ENCODE measurements at regions not wholly inside any gene's neighbourhood (a gene's known extent, or its start where the extent isn't known, plus 50 kb on each side); places are given as distances from the start of the nearest gene placed in this dataset.
"Not testable (repeated sequence)": the region's sequence is repeated elsewhere in the genome, so short reads cannot be mapped to it uniquely, and the experiment has no call there.

DNA sequence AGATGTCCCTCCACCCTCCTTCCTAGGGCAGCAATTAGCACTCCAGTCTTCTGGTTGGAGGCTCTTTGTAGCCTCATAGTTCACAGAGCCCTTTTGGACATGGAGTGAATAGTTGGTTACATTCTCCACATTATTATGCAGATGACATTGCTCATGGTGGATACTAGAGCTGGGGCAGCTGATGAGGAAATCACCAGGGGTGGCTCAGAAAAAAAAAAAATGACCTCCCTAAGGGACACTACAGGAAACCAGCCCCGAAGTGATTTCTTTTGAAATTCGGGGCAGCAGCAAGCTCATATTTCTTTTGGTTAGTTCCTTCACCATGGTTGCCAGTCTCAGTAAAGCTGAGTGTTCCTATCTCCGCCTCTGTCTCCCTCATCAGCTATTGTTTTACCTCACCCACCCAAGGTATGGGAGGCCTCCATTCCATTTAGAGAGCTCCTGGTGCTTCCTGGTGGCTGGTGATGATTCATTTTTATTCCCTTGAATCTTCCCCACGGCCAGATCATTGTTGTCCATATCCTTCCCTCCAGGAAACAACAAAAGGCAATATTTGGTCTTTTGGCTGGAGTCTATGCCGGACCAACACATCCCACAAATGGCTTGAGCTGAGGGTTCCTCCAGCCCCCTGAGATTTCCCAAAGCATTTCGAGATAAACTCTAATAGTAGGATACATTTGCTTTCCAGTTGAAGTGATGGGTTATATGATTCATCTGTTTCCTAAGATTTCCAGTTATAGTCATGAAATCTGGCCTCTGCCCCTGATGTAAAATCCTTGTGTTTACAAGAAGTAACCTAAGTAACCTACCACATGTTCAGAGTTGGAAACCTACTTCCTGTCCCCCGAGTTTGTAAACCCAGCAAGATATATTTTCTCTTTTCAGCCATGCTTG lies 56.2 kb upstream of the NID2 start:
- no peak for DNase-seq (ENCODE audit: low read depth in 2 of 2, low spot score in 1 of 2)

- not testable (repeated sequence) for DNase-seq (ENCODE audit: low read depth in 2 of 2, low spot score in 1 of 2)
Measured at GRCh38 chr14:52122163-52122562, 53.3 kb upstream of the NID2 start.

- DNase-seq (ENCODE audit: low read depth in 2 of 2, low spot score in 1 of 2): no peak
Measured at GRCh38 chr14:52121441-52121840, 52.6 kb upstream of the NID2 start.

- no peak for DNase-seq (ENCODE audit: low read depth in 2 of 2, low spot score in 1 of 2)
Measured at GRCh38 chr14:52119030-52119429, 50.2 kb upstream of the NID2 start.
